ENCODE measurements at regions not wholly inside any gene's neighbourhood (a gene's known extent, or its start where the extent isn't known, plus 50 kb on each side); places are given as distances from the start of the nearest gene placed in this dataset.

DNA sequence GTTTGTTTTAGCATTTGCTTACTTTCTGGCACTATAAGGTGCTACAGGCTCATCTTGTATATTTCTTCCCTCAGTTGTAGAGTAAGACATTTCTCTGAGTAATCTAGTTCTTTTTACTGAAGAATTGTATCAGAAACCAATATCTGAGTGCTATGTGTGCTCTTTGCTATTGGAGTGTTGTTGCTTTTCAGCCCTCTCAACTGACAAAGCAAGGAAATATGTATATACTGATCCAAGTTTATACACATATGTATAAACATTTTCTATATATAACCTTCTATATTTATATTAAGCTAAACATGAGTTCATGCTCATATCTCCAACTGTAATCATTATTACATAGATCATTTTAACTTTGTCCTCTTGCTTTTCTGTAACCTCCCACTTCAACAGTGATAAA lies 405.7 kb downstream of the RFPL4B start:
- TF ChIP-seq, protein P1, sequence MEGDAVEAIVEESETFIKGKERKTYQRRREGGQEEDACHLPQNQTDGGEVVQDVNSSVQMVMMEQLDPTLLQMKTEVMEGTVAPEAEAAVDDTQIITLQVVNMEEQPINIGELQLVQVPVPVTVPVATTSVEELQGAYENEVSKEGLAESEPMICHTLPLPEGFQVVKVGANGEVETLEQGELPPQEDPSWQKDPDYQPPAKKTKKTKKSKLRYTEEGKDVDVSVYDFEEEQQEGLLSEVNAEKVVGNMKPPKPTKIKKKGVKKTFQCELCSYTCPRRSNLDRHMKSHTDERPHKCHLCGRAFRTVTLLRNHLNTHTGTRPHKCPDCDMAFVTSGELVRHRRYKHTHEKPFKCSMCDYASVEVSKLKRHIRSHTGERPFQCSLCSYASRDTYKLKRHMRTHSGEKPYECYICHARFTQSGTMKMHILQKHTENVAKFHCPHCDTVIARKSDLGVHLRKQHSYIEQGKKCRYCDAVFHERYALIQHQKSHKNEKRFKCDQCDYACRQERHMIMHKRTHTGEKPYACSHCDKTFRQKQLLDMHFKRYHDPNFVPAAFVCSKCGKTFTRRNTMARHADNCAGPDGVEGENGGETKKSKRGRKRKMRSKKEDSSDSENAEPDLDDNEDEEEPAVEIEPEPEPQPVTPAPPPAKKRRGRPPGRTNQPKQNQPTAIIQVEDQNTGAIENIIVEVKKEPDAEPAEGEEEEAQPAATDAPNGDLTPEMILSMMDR (IDR thresholded peaks at IDR 0.05), result no peak
- no peak for TF ChIP-seq POLR2AphosphoS5 (IDR thresholded peaks at IDR 0.05; ENCODE audit: low read depth, low read length)
- TF ChIP-seq TCF7L2 (IDR thresholded peaks at IDR 0.05; ENCODE audit: low read depth, low read length), result no peak
- TF ChIP-seq, protein P2, sequence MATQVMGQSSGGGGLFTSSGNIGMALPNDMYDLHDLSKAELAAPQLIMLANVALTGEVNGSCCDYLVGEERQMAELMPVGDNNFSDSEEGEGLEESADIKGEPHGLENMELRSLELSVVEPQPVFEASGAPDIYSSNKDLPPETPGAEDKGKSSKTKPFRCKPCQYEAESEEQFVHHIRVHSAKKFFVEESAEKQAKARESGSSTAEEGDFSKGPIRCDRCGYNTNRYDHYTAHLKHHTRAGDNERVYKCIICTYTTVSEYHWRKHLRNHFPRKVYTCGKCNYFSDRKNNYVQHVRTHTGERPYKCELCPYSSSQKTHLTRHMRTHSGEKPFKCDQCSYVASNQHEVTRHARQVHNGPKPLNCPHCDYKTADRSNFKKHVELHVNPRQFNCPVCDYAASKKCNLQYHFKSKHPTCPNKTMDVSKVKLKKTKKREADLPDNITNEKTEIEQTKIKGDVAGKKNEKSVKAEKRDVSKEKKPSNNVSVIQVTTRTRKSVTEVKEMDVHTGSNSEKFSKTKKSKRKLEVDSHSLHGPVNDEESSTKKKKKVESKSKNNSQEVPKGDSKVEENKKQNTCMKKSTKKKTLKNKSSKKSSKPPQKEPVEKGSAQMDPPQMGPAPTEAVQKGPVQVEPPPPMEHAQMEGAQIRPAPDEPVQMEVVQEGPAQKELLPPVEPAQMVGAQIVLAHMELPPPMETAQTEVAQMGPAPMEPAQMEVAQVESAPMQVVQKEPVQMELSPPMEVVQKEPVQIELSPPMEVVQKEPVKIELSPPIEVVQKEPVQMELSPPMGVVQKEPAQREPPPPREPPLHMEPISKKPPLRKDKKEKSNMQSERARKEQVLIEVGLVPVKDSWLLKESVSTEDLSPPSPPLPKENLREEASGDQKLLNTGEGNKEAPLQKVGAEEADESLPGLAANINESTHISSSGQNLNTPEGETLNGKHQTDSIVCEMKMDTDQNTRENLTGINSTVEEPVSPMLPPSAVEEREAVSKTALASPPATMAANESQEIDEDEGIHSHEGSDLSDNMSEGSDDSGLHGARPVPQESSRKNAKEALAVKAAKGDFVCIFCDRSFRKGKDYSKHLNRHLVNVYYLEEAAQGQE (IDR thresholded peaks at IDR 0.05; ENCODE audit: insufficient read depth in 1 of 2, low read depth in 2 of 2, low read length in 1 of 2), result no peak
- no peak for TF ChIP-seq SIN3A (IDR thresholded peaks at IDR 0.05; ENCODE audit: borderline replicate concordance, insufficient read depth, low read depth, low read length)
